ENCODE measurements at regions not wholly inside any gene's neighbourhood (a gene's known extent, or its start where the extent isn't known, plus 50 kb on each side); places are given as distances from the start of the nearest gene placed in this dataset.
"Not testable (repeated sequence)": the region's sequence is repeated elsewhere in the genome, so short reads cannot be mapped to it uniquely, and the experiment has no call there.

- POLR2A ChIA-PET: not testable (repeated sequence)
- 19% methylated on average over 2 of the region's 2 CpGs for WGBS (ENCODE audit: low lambda C conversion rate)
Observed at GRCh38 chr13:52324831-52325230, 81.1 kb downstream of the THSD1 start.

GRCh38 chr13:52319876-52320275, 86.1 kb downstream of the THSD1 start:
- no peaks in the 10 kb centered on the region for H3F3A ChIP-seq (replicated peaks; ENCODE audit: insufficient read depth)
- no peak for TF ChIP-seq EP300 (IDR thresholded peaks at IDR 0.05; ENCODE audit: borderline replicate concordance in 1 of 2, low read depth in 1 of 2, low read length in 1 of 2)
- TF ChIP-seq RAD21 (IDR thresholded peaks at IDR 0.05; ENCODE audit: low read length): no peak
- no peak for TF ChIP-seq PBX3 (IDR thresholded peaks at IDR 0.05)
- no peak for TF ChIP-seq GABPA (IDR thresholded peaks at IDR 0.05; ENCODE audit: low read depth)
- no peak for TF ChIP-seq TAF1 (IDR thresholded peaks at IDR 0.05; ENCODE audit: borderline replicate concordance, low read depth, low read length)
- TF ChIP-seq NRF1 (IDR thresholded peaks at IDR 0.05; ENCODE audit: low read depth, low read length): no peak
- TF ChIP-seq IRF3 (IDR thresholded peaks at IDR 0.05; ENCODE audit: low read depth, low read length): no peak
- no peak for TF ChIP-seq EZH2phosphoT487 (IDR thresholded peaks at IDR 0.05; ENCODE audit: borderline replicate concordance, low read depth)
- TF ChIP-seq TEAD4 (IDR thresholded peaks at IDR 0.05; ENCODE audit: borderline replicate concordance, insufficient read depth): no peak
- no peak for TF ChIP-seq MEF2A (IDR thresholded peaks at IDR 0.05; ENCODE audit: borderline replicate concordance, low read depth)
- TF ChIP-seq NFIC (IDR thresholded peaks at IDR 0.05; ENCODE audit: borderline replicate concordance): no peak
- no peak for TF ChIP-seq FOXM1 (IDR thresholded peaks at IDR 0.05; ENCODE audit: low read depth)
- no peak for TF ChIP-seq CTCF (IDR thresholded peaks at IDR 0.05)
- no peak for DNase-seq
- no peak overlapping the region for H3K27ac ChIP-seq (ENCODE audit: low read depth in 2 of 2, low read length in 1 of 2)
- no peak overlapping the region for H3K4me2 ChIP-seq
- no peak overlapping the region for H2AFZ ChIP-seq (ENCODE audit: low read depth)
- no peaks in the 10 kb centered on the region for H3K9me3 ChIP-seq
- POLR2A ChIA-PET: no interaction called here
- H3K36me3 ChIP-seq (replicated peaks in 1 of 2; ENCODE audit: control insufficient read depth in 1 of 2, insufficient read depth in 2 of 2, low read length in 1 of 2): no peaks in the 10 kb centered on the region
- 0% methylated on average over 2 of the region's 2 CpGs for WGBS (ENCODE audit: low lambda C conversion rate)
- CTCF ChIA-PET: no interaction called here
- H3K79me2 ChIP-seq (ENCODE audit: insufficient read depth): no peaks in the 10 kb centered on the region
- H3K9ac ChIP-seq: no peak overlapping the region
- H4K20me1 ChIP-seq (ENCODE audit: insufficient read depth): no peaks in the 10 kb centered on the region
- no peaks in the 10 kb centered on the region for H3K4me1 ChIP-seq (ENCODE audit: control insufficient read depth in 1 of 2, insufficient read depth in 2 of 2, low read depth in 1 of 2, low read length in 1 of 2)
- no peak overlapping the region for H3K4me3 ChIP-seq (ENCODE audit: low read depth in 2 of 2, low read length in 1 of 2)
- H3K9me2 ChIP-seq: no peaks in the 10 kb centered on the region
- peaks cover 17% of the 10 kb centered on the region; the same call in 1 of the 2 replicates for H3K27me3 ChIP-seq (ENCODE audit: insufficient read depth)

More at GRCh38 chr13:52324831-52325230, 81.1 kb downstream of the THSD1 start:
- H3K4me2 ChIP-seq; H3K9ac ChIP-seq; H3K27ac ChIP-seq (ENCODE audit: low read depth in 2 of 2, low read length in 1 of 2); H3K4me3 ChIP-seq (ENCODE audit: low read depth in 2 of 2, low read length in 1 of 2); H3K9me3 ChIP-seq; DNase-seq; H3K36me3 ChIP-seq (replicated peaks in 1 of 2; ENCODE audit: control insufficient read depth in 1 of 2, insufficient read depth in 2 of 2, low read length in 1 of 2); H3K4me1 ChIP-seq (ENCODE audit: control insufficient read depth in 1 of 2, insufficient read depth in 2 of 2, low read depth in 1 of 2, low read length in 1 of 2); H4K20me1 ChIP-seq (ENCODE audit: insufficient read depth); H2AFZ ChIP-seq (ENCODE audit: low read depth); CTCF ChIA-PET; H3F3A ChIP-seq (replicated peaks; ENCODE audit: insufficient read depth); H3K79me2 ChIP-seq (ENCODE audit: insufficient read depth); H3K9me2 ChIP-seq; H3K27me3 ChIP-seq (ENCODE audit: insufficient read depth): not testable (repeated sequence)

- H3K27ac ChIP-seq (ENCODE audit: low read depth in 2 of 2, low read length in 1 of 2); H3K4me2 ChIP-seq; H3K9me3 ChIP-seq; H3F3A ChIP-seq (replicated peaks; ENCODE audit: insufficient read depth); H3K4me3 ChIP-seq (ENCODE audit: low read depth in 2 of 2, low read length in 1 of 2); H2AFZ ChIP-seq (ENCODE audit: low read depth); H3K9me2 ChIP-seq; POLR2A ChIA-PET; H4K20me1 ChIP-seq (ENCODE audit: insufficient read depth); H3K9ac ChIP-seq; H3K4me1 ChIP-seq (ENCODE audit: control insufficient read depth in 1 of 2, insufficient read depth in 2 of 2, low read depth in 1 of 2, low read length in 1 of 2); CTCF ChIA-PET; H3K36me3 ChIP-seq (replicated peaks in 1 of 2; ENCODE audit: control insufficient read depth in 1 of 2, insufficient read depth in 2 of 2, low read length in 1 of 2); H3K27me3 ChIP-seq (ENCODE audit: insufficient read depth); H3K79me2 ChIP-seq (ENCODE audit: insufficient read depth); DNase-seq: not testable (repeated sequence)
- 15% methylated on average over 6 of the region's 6 CpGs for WGBS (ENCODE audit: low lambda C conversion rate)
Observed at GRCh38 chr13:52309833-52310232, 96.1 kb downstream of the THSD1 start.

- H3F3A ChIP-seq (replicated peaks; ENCODE audit: insufficient read depth); H3K9me2 ChIP-seq; CTCF ChIA-PET; POLR2A ChIA-PET; H3K4me2 ChIP-seq; H3K9me3 ChIP-seq; H2AFZ ChIP-seq (ENCODE audit: low read depth); H3K36me3 ChIP-seq (replicated peaks in 1 of 2; ENCODE audit: control insufficient read depth in 1 of 2, insufficient read depth in 2 of 2, low read length in 1 of 2); H3K79me2 ChIP-seq (ENCODE audit: insufficient read depth); H3K27ac ChIP-seq (ENCODE audit: low read depth in 2 of 2, low read length in 1 of 2); H3K4me1 ChIP-seq (ENCODE audit: control insufficient read depth in 1 of 2, insufficient read depth in 2 of 2, low read depth in 1 of 2, low read length in 1 of 2); H3K9ac ChIP-seq; DNase-seq; H3K4me3 ChIP-seq (ENCODE audit: low read depth in 2 of 2, low read length in 1 of 2); H4K20me1 ChIP-seq (ENCODE audit: insufficient read depth); H3K27me3 ChIP-seq (ENCODE audit: insufficient read depth): not testable (repeated sequence)
- no CpG with 5 or more reads among the region's 1 CpG for WGBS (ENCODE audit: low lambda C conversion rate)
Observed at GRCh38 chr13:52306336-52306735, 99.6 kb downstream of the THSD1 start.
